Hepatocyte (in vitro differentiated cells): ENCODE measurements at regions not wholly inside any gene's neighbourhood (a gene's known extent, or its start where the extent isn't known, plus 50 kb on each side); places are given as distances from the start of the nearest gene placed in this dataset.

Source experiments
- DNase-seq: peaks from one replicate; pipeline ENCODE4 v3.0.0-alpha.2; 2016; ENCODE audit warnings: low spot score
- H2AFZ ChIP-seq: fragments of 200-600 bp; sonication (generic); 2 replicates; pipeline ENCODE4 v1.6.0; 2016; ENCODE audit warnings: antibody characterized with exemption, mild to moderate bottlenecking
- H3K27ac ChIP-seq: fragments of 200-600 bp; sonication (generic); 2 replicates; pipeline ENCODE4 v1.5.1; 2016; ENCODE audit warnings: mild to moderate bottlenecking
- H3K27me3 ChIP-seq: fragments of 200-600 bp; sonication (generic); 2 replicates; pipeline ENCODE4 v1.6.1; 2016
- H3K36me3 ChIP-seq: fragments of 200-600 bp; sonication (generic); replicated peaks from 2 replicates; pipeline ENCODE4 v1.5.1; 2016; ENCODE audit warnings: low read depth; ENCODE audit not compliant: insufficient read depth
- H3K4me1 ChIP-seq: fragments of 200-600 bp; sonication (generic); 2 replicates; pipeline ENCODE4 v1.5.1; 2016; ENCODE audit warnings: mild to moderate bottlenecking, moderate library complexity; ENCODE audit not compliant: insufficient read depth
- H3K4me2 ChIP-seq: fragments of 200-600 bp; sonication (generic); 2 replicates; pipeline ENCODE4 v1.6.0; 2016
- H3K4me3 ChIP-seq: fragments of 200-600 bp; sonication (generic); 2 replicates; pipeline ENCODE4 v1.5.1; 2016; ENCODE audit warnings: mild to moderate bottlenecking
- H3K79me2 ChIP-seq: fragments of 200-600 bp; sonication (generic); 2 replicates; pipeline ENCODE4 v1.6.0; 2017; ENCODE audit warnings: mild to moderate bottlenecking
- H3K9me2 ChIP-seq: fragments of 200-600 bp; sonication (generic); replicated peaks from 2 replicates; pipeline ENCODE4 v1.6.0; 2017; ENCODE audit warnings: mild to moderate bottlenecking; ENCODE audit not compliant: insufficient read depth
- H3K9me3 ChIP-seq: fragments of 200-600 bp; sonication (generic); 2 replicates; pipeline ENCODE4 v1.5.1; 2016; ENCODE audit warnings: low read depth, mild to moderate bottlenecking
- H4K20me1 ChIP-seq: fragments of 200-600 bp; sonication (generic); 2 replicates; pipeline ENCODE4 v1.6.0; 2016; ENCODE audit warnings: mild to moderate bottlenecking; ENCODE audit not compliant: insufficient read depth, poor library complexity, severe bottlenecking
- CTCF ChIP-seq: fragments of 200-600 bp; sonication (generic); IDR thresholded peaks from 2 replicates; pipeline ENCODE4 v1.5.1; 2016; ENCODE audit warnings: antibody characterized with exemption, mild to moderate bottlenecking; ENCODE audit not compliant: poor library complexity
- EZH2 ChIP-seq: fragments of 200-600 bp; sonication (generic); IDR thresholded peaks from 2 replicates; pipeline ENCODE4 v1.6.1; 2016; ENCODE audit warnings: antibody characterized with exemption, mild to moderate bottlenecking, borderline replicate concordance
- EZH2phosphoT487 ChIP-seq: fragments of 200-600 bp; sonication (generic); IDR thresholded peaks from one replicate; pipeline ENCODE4 v1.6.1; 2018; ENCODE audit warnings: antibody characterized with exemption, mild to moderate bottlenecking, low read depth, moderate library complexity; ENCODE audit not compliant: unreplicated experiment, severe bottlenecking
- WGBS: methylation state at CpG from one replicate; pipeline ENCODE4 v1.1.6; 2016; ENCODE audit warnings: low lambda C conversion rate; ENCODE audit errors: missing lambda C conversion rate; 5-methylcytosine and 5-hydroxymethylcytosine counted together

DNA sequence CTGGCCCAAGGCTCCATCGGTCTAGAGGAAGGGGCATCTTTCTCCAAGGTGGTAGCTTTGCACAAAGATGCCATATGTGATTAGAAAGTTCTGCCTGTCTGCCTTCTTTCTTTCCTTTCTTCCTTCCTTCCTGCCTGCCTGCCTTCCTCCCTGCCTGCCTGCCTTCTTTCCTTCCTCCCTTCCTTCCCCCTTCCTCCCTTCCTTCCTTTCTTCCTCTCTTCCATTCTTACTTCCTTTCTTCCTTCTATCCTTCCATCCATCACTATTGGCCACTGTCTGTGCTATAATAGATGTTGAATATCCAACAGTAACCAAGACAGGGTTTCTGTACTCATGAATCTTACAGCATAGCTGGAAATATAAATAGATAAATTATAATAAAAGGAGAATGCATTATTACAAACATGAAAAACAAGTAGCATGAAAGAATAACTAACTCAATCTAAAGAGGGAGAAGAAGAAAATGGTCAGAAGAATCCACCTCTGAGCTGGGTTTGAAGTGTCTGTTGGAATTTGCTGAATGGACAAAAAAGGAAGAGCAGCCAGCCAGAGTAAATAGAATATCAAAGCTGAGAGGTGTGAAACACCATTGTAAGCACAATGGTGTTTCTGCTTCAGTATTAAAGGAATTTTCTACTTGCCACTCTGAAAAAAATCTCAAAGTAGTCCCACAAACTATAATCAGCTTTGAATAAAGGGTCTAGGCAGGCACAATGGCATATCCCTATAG, 250.6 kb upstream of the NR5A2 start:
- Histone ChIP-seq H4K20me1 (no peaks in the 10 kb centered on the region), H3K27me3 (no peaks in the 10 kb centered on the region), H3K9me2 (no peaks in the 10 kb centered on the region), H3K4me2 (no peak overlapping the region), H3K79me2 (no peaks in the 10 kb centered on the region), H3K4me1 (no peaks in the 10 kb centered on the region), H3K4me3 (no peak overlapping the region), H3K36me3 (no peaks in the 10 kb centered on the region), H3K27ac (no peak overlapping the region), H2AFZ (no peak overlapping the region), H3K9me3 (no peaks in the 10 kb centered on the region)
- WGBS: 100% methylated on average over 1 of the region's 1 CpG
- DNase-seq: no peak
- no peak for TF ChIP-seq EZH2phosphoT487
- TF ChIP-seq CTCF: no peak
- no peak for TF ChIP-seq EZH2

- no peaks in the 10 kb centered on the region for H3K27me3 ChIP-seq
- no peaks in the 10 kb centered on the region for H3K4me1 ChIP-seq
- no peaks in the 10 kb centered on the region for H3K36me3 ChIP-seq
- H2AFZ ChIP-seq: no peak overlapping the region
- no peak overlapping the region for H3K4me3 ChIP-seq
- H3K4me2 ChIP-seq: peak overlapping the region; percentile 30
- no peaks in the 10 kb centered on the region for H3K9me2 ChIP-seq
- TF ChIP-seq EZH2phosphoT487 (no peak), EZH2 (no peak), CTCF (no peak)
- H4K20me1 ChIP-seq: no peaks in the 10 kb centered on the region
- no peaks in the 10 kb centered on the region for H3K9me3 ChIP-seq
- peak; percentile 61 for DNase-seq
- H3K27ac ChIP-seq: peak overlapping the region; percentile 19
- WGBS: 31% methylated on average over 3 of the region's 3 CpGs
- no peaks in the 10 kb centered on the region for H3K79me2 ChIP-seq
These were observed 249.1 kb upstream of the NR5A2 start for GRCh38 chr1:199778324-199778955.

GRCh38 chr1:199780091-199780490, 247.4 kb upstream of the NR5A2 start:
- Histone ChIP-seq H3K4me2 (no peak overlapping the region), H3K27ac (no peak overlapping the region), H3K36me3 (no peaks in the 10 kb centered on the region), H3K4me3 (no peak overlapping the region), H3K27me3 (no peaks in the 10 kb centered on the region), H2AFZ (no peak overlapping the region), H3K79me2 (no peaks in the 10 kb centered on the region), H3K9me3 (no peaks in the 10 kb centered on the region), H3K9me2 (no peaks in the 10 kb centered on the region), H4K20me1 (no peaks in the 10 kb centered on the region), H3K4me1 (no peaks in the 10 kb centered on the region)
- TF ChIP-seq EZH2 (no peak), EZH2phosphoT487 (no peak), CTCF (no peak)
- no peak for DNase-seq
- WGBS: 87% methylated on average over 5 of the region's 5 CpGs
